Stimulated activated CD8-positive, alpha-beta memory T cell treated with anti-CD3 and anti-CD28 coated beads, Interleukin-4, amount 100 ng/mL, for 48 hours (primary cell): ENCODE measurements at regions not wholly inside any gene's neighbourhood (a gene's known extent, or its start where the extent isn't known, plus 50 kb on each side); places are given as distances from the start of the nearest gene placed in this dataset.
A peak's percentile ranks its signal among the peaks of the same experiment; 100 is the strongest.

Source experiments
- DNase-seq: peaks from one replicate; pipeline ENCODE4 v3.0.0-alpha.2; 2020

DNA sequence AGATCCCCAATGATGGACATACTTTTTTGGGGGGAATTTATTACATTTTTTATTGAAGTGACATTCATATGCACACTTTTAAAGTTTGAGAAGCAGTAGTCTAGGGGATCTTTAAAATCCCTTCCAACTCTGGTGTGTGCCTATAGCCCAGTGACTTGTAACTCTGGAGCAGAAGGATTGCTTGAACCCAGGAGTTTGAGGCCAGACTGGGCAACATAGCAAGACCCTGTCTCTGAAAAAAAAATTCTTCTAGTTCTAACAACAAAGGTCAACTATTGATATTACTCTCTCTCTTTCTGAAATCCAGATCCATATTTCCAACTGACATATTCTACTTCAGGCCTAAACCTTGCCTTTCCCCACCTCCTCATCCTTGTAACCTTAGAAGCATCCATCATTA, 148.2 kb upstream of the SPRY4 start:
- DNase-seq: no peak

DNA sequence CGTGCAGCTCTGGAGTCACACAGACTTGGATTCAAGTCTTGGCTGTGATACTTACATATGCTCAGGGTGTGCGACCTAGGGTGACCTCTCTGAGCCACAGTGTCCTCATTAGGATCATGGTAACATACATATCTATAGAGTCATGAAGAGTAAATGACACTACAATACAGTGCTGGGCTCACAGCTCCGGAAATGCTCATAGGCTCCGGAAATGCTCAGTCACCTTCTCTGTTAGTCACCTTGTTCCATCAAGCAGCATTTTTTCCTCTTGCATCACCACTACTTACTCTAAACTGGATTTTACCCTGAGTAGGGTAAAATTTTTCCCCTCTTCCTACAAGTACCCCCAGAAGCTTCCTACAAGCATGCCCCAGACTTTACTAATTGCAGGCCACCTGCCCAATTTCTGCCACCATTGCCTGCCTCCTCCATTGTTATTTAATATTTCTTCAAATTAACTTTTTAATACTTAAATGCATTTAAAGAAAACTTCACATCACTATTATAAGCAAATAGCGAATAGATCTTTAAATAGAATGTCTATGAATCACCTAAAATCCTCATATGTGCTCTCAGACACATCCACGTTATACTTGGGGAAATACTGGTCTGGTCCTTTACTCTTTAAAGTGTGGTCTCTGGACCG, 147.6 kb upstream of the SPRY4 start:
- peak; percentile 56 for DNase-seq

DNA sequence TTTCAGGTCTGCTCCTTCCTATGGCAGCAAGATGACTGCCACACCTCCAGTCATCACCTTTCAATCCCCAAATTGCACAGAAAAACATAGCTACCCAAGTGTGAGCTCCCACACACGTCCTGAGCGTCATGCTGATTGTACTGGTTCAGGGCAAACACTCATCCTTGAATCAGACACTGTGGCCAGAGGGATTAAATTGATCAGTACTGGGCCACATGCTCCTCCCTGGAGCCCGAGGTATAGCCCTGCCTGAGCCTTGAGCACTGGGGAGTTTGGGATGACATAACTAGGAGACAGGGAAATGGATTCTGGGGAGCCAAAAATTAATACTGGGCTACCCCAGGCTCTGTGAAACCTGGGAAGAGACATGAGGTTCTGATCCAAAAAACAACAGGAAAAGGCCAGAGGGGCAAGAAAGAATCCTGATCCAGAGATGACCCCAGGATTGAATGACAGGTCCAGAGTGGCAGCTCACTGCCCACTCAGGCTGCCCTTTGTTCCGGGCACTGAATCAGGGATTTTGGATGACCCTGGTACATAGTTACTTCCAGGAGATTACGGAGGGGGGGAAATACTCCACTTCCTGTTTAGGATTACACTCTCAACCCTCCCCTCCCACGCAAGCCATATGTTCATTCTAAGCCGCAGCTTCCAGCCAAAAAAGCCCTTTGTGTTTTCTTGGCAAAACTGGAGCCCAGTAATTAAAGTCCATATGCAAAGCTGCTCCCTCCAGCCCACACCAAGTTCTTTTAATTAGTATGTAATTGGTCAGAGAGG, 141.6 kb upstream of the SPRY4 start:
- DNase-seq: no peak

DNA sequence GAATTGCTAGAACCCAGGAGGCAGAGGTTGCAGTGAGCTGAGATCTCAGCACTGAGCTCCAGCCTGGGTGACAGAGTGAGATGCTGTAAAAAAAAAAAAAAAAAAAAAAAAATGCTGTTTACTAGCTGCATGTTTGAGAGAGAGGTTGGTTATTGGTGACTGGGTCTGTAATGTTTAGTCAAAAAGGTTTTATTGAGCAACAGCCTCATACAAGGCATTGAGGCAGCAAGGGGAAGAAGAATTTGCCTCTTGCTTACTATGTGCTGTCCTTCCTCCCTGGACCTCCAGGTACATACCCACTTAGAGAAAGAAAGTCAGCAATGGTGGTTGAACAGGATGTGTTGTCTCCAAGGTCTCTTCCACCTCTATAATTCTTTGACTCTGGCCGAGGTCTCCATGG, 140.7 kb upstream of the SPRY4 start:
- DNase-seq: no peak

DNA sequence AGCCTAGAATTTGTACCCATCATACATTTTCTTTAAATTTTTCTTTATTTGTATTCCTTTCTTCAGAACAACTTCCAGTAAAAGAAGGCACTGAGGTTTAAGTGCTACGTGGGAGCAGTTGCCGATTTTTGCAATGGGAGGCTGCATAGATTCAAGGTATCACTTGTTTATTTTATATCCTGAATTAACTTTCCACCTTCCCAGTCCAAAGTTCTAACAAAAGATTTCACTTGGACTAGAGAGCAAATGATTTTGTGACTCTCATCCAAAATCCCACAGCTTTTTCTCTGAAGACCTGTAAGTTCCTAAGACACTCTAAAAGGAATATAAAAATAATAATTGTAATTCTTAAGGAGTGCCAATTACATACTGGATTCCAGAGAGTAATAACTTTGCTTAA, 139.1 kb upstream of the SPRY4 start:
- DNase-seq: no peak

DNA sequence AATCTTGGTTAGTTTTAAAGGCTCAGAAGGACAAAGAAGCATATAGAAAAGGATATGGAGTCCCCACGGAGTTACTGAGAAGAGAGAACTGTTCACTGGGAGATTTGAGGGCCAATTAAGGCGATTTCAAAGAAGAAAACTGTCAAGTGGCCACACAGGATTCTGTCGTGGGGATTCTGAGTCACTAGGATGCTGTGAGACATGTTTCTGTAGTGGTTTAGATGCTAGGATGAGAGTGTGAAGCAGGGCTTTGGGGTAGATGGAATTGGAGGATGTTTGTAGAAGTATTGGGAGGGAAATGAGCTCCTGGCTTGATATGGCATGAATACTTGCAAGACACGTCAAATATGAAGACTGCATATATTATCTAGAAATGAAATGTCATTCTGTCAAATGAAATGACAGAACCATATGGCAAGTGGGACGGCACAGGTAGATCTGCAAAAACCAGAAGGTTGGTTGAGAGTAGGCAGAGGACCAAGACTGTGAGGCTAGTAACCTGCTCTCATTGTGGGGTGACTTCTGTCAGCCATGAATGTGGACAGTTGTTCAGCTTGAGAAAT, 136.3 kb upstream of the SPRY4 start:
- no peak for DNase-seq

DNA sequence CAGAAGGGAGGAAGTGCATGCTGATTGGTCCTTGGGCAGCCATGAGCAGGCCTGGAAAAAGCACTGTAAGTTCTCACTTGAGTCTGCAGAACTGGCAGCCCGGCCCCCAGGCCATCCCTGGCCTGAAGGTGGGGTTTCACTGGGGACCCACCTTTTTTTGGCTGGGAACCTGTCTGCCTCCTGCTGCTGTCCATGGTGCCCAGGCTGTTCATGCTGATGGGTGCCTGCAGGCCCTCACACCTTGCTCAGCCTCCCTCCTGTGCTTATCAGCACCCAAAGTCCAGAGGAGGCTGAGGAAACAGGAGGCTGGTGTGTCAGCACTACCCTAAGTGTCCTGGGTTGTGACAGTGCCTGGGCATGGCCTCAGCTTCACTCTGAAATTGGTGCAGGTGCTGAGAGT, 134.4 kb upstream of the SPRY4 start:
- no peak for DNase-seq

DNA sequence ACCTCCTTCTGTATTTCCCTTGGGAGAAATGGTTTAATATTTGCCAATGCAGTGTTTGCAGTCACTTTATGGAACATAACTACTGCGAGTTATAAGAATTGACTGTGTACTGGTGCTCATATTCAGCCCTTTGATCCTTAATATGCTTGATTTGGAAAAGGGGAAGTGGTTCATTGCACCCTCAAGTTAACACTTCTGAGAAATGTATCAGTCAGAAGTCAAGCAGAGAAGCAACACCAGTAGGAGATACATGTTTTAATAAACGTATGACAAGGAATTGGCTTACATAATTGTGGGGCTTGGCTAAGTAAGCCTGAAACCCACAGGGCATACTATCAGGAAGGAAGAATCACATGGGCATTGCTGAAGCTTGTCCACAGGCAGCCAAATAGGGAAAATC, 131.0 kb upstream of the SPRY4 start:
- no peak for DNase-seq

DNA sequence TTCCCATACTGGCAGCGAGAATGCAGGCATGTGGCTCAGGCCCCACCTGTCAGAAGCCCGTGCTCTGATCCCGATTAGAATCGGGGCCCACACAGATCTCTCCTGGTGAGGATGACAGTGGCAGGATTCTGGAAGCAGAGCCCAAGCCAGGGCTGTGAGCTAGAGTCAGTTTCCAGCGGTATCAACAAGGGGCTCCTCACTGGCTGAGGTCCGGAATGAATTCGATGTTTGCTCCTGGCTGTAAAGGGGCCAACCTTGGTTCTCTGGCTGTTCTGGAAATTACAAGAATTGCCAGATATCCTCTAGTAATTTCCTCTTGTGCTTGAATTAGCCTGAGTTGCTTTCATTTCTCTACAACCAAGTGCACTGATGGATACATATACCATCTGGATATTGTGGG, 129.1 kb upstream of the SPRY4 start:
- DNase-seq: no peak

DNA sequence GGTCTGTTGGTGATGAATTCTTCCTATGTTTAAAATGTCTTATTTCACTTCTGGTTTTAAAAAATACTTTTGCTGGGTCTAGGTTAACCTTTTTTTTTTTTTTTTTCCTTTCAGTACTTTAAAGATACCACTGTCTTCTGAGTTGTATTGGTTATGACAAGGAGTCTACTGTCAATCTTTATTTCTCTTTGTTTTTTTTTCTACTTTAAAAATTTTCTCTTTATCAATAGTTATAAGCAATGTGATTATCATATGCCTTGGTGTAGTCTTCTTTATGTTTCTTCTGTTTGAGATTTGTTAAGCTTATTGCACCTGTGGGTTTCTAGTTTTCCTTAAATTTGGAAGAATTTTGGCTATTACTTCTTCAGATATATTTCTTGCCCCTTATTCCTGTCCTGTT, 125.6 kb upstream of the SPRY4 start:
- no peak for DNase-seq

DNA sequence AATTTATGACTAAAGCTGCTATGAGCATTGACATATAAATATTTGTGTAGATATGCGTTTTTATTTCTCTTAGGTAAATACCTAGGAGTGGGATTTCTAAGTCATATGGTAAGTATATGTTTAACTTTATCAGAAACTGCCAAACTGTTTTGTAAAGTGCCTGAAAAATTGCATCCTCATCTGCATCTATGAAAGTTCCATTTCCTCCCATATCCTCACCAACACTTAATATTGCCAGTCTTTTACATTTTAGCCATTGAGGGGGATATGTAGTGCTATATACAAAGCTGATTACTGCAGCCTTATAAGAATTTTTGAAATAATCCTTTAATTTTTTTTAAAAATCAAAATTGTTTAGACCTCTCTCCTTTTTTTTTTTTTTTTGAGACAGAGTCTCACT, 123.1 kb upstream of the SPRY4 start:
- no peak for DNase-seq

DNA sequence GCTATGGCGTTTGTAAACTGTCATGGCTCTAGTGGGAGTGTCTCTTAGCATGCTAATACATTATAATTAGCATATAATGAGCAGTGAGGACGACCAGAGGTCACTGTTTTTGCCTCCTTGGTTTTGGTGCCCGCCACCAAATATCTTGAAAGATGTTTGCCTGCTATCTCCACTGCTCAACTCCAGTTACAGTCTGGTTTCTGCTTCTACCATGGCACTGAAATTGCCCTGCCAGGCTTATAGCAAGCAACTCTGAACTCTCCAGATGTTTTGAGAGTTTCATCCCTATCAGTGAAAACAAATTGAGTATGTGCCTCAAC, 122.1 kb upstream of the SPRY4 start:
- DNase-seq: no peak

DNA sequence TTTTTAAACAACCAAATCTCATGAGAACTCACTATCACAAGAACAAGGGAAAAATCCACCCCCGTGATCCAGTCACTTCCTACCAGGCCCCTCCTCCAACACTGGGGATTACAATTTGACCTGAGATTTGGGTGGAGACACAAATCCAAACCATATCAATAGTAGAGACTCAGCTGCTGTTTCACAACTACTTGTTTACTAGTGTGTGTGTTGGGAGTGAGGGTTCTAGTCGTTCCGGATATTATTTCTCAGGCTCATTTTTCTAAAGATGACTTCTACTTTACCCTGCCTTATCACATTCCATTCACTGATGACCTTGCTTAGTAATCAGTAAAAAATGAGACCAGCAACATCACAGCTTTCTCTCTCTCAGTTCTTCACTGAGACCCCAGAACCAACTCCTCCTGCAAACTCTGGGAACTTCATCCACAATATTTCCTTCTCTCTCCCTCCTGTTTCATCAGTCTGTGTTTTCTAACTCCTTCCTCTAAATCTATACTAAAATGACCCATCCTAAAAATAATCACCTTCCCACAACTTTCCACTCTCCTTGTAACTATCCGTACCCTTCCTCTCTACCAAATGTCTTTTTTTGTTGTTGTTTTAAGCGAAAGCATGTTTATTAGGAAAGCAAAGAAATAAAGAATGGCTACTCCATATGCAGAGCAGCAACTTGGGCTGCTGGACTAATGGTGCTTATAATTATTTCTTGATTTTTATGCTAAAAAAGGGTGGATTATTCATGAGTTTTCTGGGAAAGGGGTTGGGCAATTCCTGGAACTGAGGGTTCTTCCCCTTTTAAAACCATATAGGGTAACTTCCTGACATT, 121.5 kb upstream of the SPRY4 start:
- no peak for DNase-seq

DNA sequence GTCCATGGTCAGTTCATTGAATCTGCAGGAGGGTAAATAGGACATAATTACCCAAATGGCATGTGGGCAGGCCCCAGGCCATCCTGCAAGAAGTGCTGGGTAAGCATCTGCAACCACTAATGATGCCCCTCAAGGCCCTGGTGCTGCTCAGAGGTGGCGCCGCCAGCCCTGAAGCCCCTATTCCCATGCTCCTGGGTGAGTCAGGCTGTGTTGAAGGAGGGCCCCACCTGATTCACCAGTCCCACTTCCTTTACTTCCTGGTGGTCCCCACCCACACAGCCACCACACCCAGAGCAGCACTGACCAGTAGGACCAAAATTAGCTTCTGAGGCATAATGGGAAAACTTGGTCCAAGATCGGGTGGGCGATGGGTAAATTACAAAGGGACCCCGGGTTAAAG, 120.4 kb upstream of the SPRY4 start:
- DNase-seq: no peak

DNA sequence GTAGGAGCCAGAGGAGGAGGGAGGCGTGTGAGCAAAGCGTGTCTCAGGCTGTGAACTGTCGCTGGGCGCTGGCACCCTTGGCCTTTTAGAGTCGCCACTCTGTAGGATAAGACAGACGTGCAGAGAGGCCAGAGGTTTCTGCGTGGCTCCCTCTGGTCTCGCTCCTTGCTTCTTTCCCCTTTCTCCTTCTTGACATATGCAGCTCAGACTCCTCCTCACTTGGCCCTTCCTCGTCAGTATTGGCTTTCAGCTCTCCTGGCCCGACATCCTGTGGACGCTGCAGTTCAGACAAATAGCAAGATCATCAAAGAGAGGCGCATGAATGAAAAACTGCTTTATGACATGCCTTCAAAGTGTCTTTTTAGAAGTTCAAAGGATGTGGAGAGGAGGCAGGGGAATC, 116.8 kb upstream of the SPRY4 start:
- DNase-seq: no peak

DNA sequence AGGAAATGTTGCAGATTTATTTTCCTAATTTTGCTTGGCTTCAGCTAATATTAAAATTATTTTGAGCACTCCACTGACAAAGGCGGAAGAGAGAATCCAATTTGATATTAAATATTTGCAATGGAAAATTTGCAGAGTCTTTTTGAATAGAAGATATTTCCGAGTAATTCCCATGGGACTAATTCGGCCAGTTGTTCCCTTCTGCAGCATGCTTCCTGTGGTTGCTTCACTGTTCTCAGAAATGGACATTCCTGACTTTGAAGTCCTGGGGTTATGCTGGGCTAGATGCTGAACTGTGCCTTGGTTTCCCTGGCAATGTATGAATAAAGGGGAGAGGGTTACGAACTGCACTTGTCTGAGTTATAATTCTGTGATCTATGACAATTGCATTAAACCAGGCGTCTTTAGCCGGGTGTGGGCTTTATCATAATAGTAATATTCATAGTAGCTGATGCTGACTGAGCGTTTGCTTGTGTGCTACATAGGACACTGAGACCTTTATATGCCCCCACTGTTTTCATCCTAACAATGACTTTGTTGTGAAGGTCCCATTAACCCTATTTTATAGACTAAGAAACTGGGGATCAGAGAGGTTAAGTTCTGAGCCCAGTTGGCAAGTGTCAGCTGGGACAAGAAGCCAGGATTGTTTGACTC, 114.5 kb upstream of the SPRY4 start:
- no peak for DNase-seq

DNA sequence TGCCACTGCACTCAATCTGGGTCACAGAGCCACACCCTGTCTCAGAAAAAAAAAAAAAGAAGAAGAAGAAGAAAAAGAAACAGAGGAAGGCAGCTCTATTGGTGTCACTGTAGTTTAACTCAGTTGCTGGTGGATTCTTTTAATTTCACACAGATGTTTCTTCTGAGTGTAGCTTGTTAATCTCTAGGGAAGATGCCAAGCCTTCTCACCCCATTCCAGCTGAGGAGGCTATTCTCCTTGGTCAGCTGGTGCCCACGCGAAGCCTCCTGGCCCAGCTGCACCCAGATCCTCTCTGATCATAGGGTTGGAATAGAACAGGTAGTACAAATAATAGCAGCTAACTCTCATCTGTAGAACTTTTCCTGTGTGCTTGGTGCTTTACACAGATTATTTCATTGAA, 113.8 kb upstream of the SPRY4 start:
- DNase-seq: no peak

DNA sequence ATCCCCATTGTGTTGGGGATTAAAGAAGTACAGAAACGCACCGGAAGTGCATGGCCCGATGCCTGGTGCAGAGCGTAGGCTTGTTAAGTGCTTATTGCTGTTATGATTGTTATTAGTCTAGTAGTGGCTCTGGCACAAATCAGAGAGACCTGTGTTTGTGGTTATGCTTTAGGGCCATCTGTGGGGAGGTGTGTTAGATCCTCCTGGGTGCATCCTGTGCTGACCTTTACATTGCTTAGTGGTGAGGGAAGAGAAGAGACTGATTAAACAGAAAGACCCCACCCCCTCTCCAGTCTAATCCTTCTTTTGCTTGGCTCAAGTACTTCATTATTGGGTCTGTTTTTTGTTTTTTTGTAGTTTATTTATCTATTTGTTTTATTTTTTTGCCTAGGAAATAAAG, 112.7 kb upstream of the SPRY4 start:
- DNase-seq: no peak

DNA sequence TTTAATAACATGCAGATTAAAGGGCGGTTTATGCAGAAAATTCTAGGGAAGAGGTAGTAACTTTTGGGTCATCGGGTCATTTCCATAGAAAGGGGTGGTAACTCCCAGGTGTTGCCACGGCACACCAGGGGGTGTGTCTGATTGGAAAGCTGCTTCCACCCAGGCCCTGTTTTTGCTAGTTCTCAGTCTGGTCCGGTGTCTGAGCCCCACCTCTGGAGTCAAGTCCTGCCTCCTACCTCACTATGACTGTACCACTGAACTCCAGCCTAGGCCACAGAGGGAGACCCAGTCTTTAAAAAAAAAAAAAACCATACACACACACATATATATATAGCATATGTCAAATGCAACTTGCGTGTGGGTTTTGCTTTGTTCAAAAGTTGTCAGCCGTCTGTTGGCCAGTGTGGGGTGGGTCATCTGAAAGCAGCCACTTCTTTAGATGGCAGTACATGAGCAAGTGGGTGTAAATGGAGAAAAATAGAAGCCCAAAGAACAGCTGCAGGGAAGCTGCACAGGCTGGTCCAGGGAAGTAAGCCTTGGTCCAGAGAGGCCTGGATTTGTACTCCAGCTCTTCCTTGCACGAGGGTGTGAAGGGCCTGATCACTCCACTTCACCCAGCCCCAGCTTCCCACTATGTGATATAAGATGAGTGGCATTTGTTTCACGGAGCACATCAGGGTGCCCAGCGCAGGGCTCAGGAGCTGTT, 110.7 kb upstream of the SPRY4 start:
- no peak for DNase-seq

DNA sequence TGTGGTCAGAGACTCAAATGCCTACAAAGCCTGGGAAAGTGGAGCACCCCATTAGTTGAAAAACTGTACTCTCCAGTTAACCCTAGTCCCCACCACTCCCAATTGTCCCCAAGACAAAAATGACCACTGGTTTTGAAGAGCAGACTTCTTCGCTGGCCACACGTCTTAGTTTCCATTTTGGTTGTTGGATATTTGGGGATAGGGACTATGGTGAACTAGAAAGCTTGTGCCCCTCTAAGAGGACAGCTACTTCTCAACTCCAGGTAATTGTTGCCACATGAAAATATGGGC, 109.4 kb upstream of the SPRY4 start:
- DNase-seq: no peak

DNA sequence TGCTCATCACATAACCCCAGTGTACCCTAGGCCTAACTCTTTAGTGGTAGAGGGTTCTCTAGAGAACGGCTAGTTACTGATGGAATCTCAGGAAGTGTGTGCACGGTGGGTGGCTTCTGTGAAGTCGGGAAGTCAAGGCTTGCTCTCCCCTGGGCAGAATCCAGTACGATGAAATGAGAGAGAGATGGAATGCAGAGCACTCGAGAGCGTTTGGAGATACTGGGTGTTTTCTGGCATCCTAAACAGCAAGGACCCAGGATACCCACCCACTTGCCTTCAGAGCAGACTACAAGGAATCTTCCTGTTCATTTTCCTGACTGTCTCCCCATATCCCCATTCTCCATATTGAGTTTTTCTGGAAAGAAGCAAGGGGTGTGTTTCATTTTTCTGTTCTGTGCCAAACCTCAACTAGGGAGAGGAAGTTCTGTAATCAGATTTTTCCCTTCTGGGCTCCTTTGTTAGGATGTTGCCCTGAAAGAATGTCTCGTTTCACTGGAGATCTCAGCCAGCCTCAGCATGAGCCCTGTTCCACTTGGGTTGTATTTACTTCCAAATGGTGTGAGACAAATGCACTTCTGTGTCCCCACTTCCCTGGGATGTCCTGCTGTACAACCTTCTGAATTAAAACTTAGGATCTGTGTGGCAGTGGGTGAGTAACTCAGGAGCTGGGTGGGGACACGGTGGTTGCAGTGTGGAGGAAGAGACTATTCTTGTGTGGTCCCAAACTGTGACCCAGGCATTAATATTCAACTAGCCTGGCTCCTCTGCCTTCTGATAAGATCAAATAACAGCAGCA, 108.9 kb upstream of the SPRY4 start:
- no peak for DNase-seq

DNA sequence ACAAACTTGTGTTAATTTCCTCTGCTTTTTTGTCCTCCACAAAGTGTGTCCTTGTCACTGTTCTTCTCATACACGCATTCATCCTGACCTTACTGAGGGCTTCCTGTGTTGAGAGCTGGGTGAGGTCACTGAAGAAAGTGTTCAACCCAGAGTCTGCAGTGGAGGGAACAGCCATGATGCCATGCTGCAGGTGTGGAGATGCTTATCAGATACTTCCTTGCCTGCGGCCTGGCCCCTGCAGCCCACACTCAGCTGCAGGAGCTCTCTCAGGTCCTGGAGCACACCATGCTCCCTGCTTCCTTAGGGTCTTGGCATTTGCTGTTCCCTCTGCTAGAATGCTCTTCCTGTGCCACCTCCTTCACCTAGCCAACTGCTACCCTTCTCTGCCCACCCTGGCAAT, 108.1 kb upstream of the SPRY4 start:
- peak; percentile 56 for DNase-seq
